Gastrocnemius medialis (tissue), 4 donors: ENCODE measurements at regions not wholly inside any gene's neighbourhood (a gene's known extent, or its start where the extent isn't known, plus 50 kb on each side); places are given as distances from the start of the nearest gene placed in this dataset.

ENCODE experiments used
- ATAC-seq, 2 donors: fragments of 150-250 bp; one replicate each; pipeline ENCODE4 v1.9.1; 2016
- DNase-seq, 2 donors: peaks; one replicate each; pipeline ENCODE4 v3.0.0-alpha.2; 2019
- H3K27ac ChIP-seq, 4 donors: fragments of 200-600 bp; sonication (generic); 1 replicate in 1 of 4; 2 replicates in 3 of 4; pipeline ENCODE4 v1.5.1; 2016 to 2018; ENCODE audit warnings: mild to moderate bottlenecking in 2 of 4, moderate library complexity in 1 of 4
- H3K27me3 ChIP-seq, 3 donors: fragments of 200-600 bp; sonication (generic) in 2 of 3; 1 replicate in 1 of 3; 2 replicates in 2 of 3; pipeline versions ENCODE4 v1.5.1 to v1.6.0; 2016 to 2019; ENCODE audit warnings: mild to moderate bottlenecking in 1 of 3, moderate library complexity in 1 of 3
- H3K36me3 ChIP-seq, 2 donors: fragments of 200-600 bp; sonication (generic) in 1 of 2; one replicate each; pipeline ENCODE4 v1.5.1; 2017 to 2018
- H3K4me1 ChIP-seq, 2 donors: fragments of 200-600 bp; sonication (generic) in 1 of 2; one replicate each; pipeline ENCODE4 v1.5.1; 2016 to 2017; ENCODE audit warnings: mild to moderate bottlenecking in 2 of 2
- H3K4me3 ChIP-seq, 4 donors: fragments of 200-600 bp; sonication (generic) in 3 of 4; 1 replicate in 1 of 4; 2 replicates in 3 of 4; pipeline ENCODE4 v1.5.1; 2016 to 2019; ENCODE audit warnings: mild to moderate bottlenecking in 2 of 4
- H3K9me3 ChIP-seq, 3 donors: fragments of 200-600 bp; sonication (generic) in 2 of 3; 1 replicate in 1 of 3; 2 replicates in 2 of 3; pipeline ENCODE4 v1.5.1; 2016 to 2019
- CTCF ChIP-seq, 5 experiments: fragments of 450-650 bp in 3 of 5; fragments of 200-600 bp in 2 of 5; sonication (generic) in 2 of 5; IDR thresholded peaks in 4 of 5; conservative IDR thresholded peaks in 1 of 5; 1 replicate in 4 of 5; 2 replicates in 1 of 5; pipeline ENCODE4 v1.5.1; 2016 to 2019; ENCODE audit warnings: antibody characterized with exemption in 5 of 5, mild to moderate bottlenecking in 3 of 5, moderate library complexity in 3 of 5
- POLR2A ChIP-seq, 2 donors: fragments of 450-650 bp; IDR thresholded peaks; one replicate each; pipeline ENCODE4 v1.6.1; 2017; ENCODE audit warnings: antibody characterized with exemption in 2 of 2, mild to moderate bottlenecking in 2 of 2, moderate library complexity in 2 of 2
- in situ Hi-C, 4 donors: fragments of 200-750 bp; cut with MboI; loops; one replicate each; pipeline versions ENCODE4 v1.15.0 to v1.8.0; 2017; ENCODE audit warnings: low sequenced_read_pairs in 4 of 4
- intact Hi-C: fragments of 100-400 bp; cut with DNase I; formaldehyde crosslinking; loops from one replicate; pipeline ENCODE4 v1.15.1; 2023; ENCODE audit warnings: low total_unique reads

GRCh38 chr7:3167551-3167950 lies 123.9 kb upstream of the CARD11 start:
- ATAC-seq (no peak), DNase-seq (no peak)
- Histone ChIP-seq H3K36me3 (no peaks in the 10 kb centered on the region), H3K4me3 (no peak overlapping the region), H3K27me3 (peaks cover 0 to 8% (median 0%) of the 10 kb centered on the region in 3 donors), H3K4me1 (no peaks in the 10 kb centered on the region), H3K9me3 (no peaks in the 10 kb centered on the region), H3K27ac (no peak overlapping the region)
- TF ChIP-seq POLR2A (IDR thresholded peaks at IDR 0.05) (no peak), CTCF (IDR thresholded peaks at IDR 0.05 in 4 of 5, conservative IDR thresholded peaks at IDR 0.05 in 1 of 5) (no peak)
- intact Hi-C loops (no loop called here), in situ Hi-C loops (no loop called here)

GRCh38 chr7:3168370-3168769 lies 124.7 kb upstream of the CARD11 start:
- TF ChIP-seq CTCF (IDR thresholded peaks at IDR 0.05 in 4 of 5, conservative IDR thresholded peaks at IDR 0.05 in 1 of 5) (no peak), POLR2A (IDR thresholded peaks at IDR 0.05) (no peak)
- H3K4me3 ChIP-seq = no peak overlapping the region
- intact Hi-C loops (no loop called here), in situ Hi-C loops (no loop called here)
- ATAC-seq (no peak), DNase-seq (no peak)
- no peak overlapping the region for H3K27ac ChIP-seq
- no peaks in the 10 kb centered on the region for H3K9me3 ChIP-seq
- no peaks in the 10 kb centered on the region for H3K4me1 ChIP-seq
- H3K27me3 ChIP-seq = peaks cover 0 to 8% (median 0%) of the 10 kb centered on the region in 3 donors
- H3K36me3 ChIP-seq = no peaks in the 10 kb centered on the region

- H3K4me1 ChIP-seq = no peaks in the 10 kb centered on the region
- intact Hi-C loops (no loop called here), in situ Hi-C loops (no loop called here)
- TF ChIP-seq CTCF (IDR thresholded peaks at IDR 0.05 in 4 of 5, conservative IDR thresholded peaks at IDR 0.05 in 1 of 5) (no peak), POLR2A (IDR thresholded peaks at IDR 0.05) (no peak)
- no peaks in the 10 kb centered on the region for H3K9me3 ChIP-seq
- H3K4me3 ChIP-seq = no peak overlapping the region
- no peak for DNase-seq
- H3K27ac ChIP-seq = no peak overlapping the region
- no peaks in the 10 kb centered on the region for H3K36me3 ChIP-seq
- no peak for ATAC-seq
- H3K27me3 ChIP-seq = peaks cover 0 to 8% (median 0%) of the 10 kb centered on the region in 3 donors
Observed at GRCh38 chr7:3168869-3169268, 125.2 kb upstream of the CARD11 start.

- TF ChIP-seq CTCF (IDR thresholded peaks at IDR 0.05 in 4 of 5, conservative IDR thresholded peaks at IDR 0.05 in 1 of 5) = no peak
- TF ChIP-seq POLR2A (IDR thresholded peaks at IDR 0.05) = no peak
- no peak for DNase-seq
- H3K9me3 ChIP-seq = no peaks in the 10 kb centered on the region
- H3K4me1 ChIP-seq = no peaks in the 10 kb centered on the region
- intact Hi-C loops = no loop called here
- no peak overlapping the region for H3K27ac ChIP-seq
- in situ Hi-C loops = no loop called here
- H3K27me3 ChIP-seq = peaks cover 0 to 8% (median 0%) of the 10 kb centered on the region in 3 donors
- no peak overlapping the region for H3K4me3 ChIP-seq
- ATAC-seq = no peak
- H3K36me3 ChIP-seq = no peaks in the 10 kb centered on the region
Observed at GRCh38 chr7:3172768-3173280, 128.2 kb upstream of the SDK1 start.
